ENCODE measurements at regions not wholly inside any gene's neighbourhood (a gene's known extent, or its start where the extent isn't known, plus 50 kb on each side); places are given as distances from the start of the nearest gene placed in this dataset.

GRCh38 chr6:144710207-144710606 lies 425.1 kb downstream of the UTRN start:
- TF ChIP-seq CTCF (conservative IDR thresholded peaks at IDR 0.05; ENCODE audit: low read depth, low read length) (no peak), EZH2 (IDR thresholded peaks at IDR 0.05; ENCODE audit: borderline replicate concordance, low read depth, low read length, poor library complexity, severe bottlenecking) (no peak)
